Brain pericyte (primary cell): ENCODE measurements at regions not wholly inside any gene's neighbourhood (a gene's known extent, or its start where the extent isn't known, plus 50 kb on each side); places are given as distances from the start of the nearest gene placed in this dataset.
"Not testable (repeated sequence)": the region's sequence is repeated elsewhere in the genome, so short reads cannot be mapped to it uniquely, and the experiment has no call there.

Experiments
- DNase-seq: peaks from one replicate; pipeline ENCODE4 v3.0.0-alpha.2; 2012; ENCODE audit warnings: low read depth, low spot score

DNA sequence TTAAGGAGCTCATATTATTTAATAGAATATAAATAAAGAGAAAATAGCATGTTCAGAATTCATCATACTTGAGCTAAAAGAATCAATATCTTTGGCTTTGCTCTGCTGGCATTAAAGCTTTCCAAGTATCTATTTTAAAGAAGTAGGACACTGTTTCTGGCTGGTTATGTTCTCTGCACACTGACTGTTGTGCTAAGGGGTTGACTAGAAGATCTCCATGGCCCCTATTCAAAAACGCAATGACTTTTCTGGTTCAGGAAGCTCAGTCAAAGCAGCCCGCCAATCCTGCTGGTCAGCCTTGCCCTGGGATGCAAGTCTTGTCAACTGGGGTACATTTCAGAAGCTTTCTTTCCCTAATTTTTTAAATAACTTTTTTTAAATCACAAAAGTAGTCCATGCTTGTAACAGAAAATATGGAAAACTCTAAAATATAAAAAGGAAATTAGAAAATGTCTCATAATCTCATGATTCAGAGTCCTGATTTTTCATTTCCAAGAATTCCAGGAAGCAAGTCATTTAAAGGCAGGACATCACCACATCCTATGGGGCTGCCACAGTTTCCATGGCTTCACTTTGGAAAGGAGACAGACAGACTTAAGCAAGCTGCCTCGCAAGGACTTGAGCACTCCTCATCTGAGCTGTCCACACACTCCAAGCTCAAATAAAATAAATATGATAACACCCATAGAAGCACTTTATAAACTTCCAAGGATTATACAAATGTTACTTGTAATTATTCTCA is 195.1 kb downstream of the TXNL1 start:
- DNase-seq = no peak

DNA sequence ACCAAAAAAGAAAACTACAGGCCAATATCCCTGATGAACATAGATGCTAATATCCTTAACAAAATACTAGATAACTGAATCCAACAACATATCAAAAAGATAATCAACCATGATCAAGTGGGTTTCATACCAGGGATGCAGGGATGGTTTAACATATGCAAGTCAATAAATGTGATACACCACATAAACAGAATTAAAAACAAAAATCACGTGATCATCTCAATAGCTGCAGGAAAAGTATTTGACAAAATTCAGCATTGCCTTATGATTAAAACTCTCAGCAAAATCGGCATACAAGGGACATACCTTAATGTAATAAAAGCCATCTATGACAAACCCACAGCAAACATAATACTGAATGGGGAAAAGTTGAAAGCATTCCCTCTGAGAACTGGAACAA is 199.9 kb downstream of the TXNL1 start:
- DNase-seq = not testable (repeated sequence)

DNA sequence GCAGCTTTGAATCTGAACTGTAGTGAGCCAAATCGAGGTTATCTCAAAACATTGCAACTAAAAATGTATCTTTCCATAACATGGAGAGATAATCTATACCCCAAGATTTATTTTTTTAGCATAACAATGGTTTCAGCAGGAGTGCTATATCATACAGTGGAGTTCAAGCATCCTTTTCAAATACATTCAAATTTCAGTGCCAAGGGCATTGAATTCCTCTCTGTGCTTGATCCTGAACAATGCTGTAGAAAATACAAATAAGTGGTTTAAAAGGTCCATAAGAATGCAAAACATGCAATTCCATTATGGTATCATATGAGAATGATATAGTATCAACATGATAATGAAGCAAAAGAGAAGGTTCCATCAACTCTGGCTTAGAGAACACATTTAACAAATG is 201.7 kb downstream of the TXNL1 start:
- DNase-seq = no peak

DNA sequence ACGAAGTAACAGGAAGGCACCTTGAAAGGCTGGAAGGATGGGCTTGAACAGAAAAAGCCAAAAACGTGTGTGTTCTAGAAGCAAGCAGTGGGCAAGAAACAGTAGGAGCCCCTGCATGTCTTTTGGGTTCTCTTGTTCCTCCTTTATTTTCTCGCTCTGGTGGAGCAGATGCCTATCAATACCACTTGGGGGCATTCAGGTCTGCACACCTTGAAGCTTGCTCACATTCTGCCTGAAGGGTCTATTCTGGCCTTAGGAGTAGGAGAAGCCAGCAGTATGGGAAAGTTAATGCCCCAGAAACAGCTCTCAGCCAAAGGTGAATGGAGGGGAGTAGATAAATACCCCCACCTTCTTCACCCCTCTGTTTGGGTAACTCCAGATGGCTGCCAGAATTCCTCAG is 204.5 kb downstream of the TXNL1 start:
- no peak for DNase-seq

DNA sequence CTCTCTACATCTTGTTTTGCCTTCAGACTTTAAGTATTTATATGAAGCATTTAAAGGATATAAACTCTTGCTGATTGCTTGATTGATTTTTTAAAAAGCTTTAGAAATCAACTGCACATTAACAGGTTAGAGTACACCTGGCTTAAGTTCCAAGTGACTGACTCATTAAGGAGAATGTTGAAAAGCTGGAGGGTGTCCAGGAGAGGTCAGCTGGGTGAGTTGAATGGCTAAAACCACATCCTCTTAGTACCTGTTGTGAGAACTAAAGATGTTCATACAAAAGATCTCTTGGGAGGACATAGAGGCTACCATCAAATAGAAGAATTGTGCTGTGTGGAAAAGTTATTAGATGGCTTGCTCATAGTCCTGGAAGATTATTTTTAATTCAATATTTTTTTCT is 206.8 kb downstream of the TXNL1 start:
- DNase-seq = no peak

DNA sequence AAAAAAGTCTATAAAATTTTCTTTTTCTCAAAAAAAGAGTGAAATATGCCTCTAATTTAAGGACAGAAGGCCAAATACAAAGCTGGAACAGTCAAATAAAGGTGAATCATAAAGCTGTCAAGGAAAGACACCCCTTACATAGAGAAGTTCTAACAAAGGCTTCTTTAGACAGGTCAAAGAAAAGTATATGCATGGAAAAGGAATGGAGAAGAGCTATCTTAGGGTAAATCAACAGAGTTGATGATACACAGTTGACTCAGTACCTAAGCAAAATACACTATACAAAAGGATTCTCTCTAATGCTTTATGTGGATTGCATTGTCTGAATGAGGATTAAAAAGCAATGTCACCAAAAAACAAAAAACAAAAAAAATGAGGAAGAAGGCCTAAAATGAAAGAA is 214.8 kb downstream of the TXNL1 start:
- DNase-seq = no peak

DNA sequence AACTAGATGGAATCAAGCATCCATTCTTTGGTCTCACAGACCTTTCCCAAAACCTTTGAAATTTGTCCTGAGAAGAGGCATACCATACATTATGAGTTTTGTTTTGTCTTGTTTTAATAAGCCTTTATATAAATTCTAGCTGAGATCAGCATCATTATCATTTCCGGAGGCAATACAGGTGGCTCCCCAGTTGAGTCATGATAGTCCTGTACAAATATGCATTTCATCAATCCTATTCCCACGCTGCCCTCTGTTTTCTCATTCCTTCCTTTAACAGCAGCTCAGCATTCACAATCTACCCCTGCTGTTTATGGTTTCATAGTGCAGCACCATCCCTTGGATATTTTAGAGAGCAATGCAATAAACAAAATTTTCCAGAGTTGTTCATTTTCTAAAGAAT is 216.7 kb downstream of the TXNL1 start:
- no peak for DNase-seq

DNA sequence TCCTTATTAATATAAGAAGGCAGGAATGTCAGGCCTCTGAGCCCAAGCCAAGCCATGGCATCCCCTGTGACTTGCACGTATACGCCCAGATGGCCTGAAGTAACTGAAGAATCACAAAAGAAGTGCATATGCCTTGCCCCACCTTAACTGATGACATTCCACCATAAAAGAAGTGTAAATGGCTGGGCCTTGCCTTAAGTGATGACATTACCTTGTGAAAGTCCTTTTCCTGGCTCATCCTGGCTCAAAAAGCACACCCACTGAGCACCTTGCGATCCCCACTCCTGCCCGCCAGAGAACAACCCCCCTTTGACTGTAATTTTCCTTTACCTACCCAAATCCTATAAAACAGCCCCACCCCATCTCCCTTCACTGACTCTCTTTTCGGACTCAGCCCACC is 217.5 kb downstream of the TXNL1 start:
- not testable (repeated sequence) for DNase-seq

DNA sequence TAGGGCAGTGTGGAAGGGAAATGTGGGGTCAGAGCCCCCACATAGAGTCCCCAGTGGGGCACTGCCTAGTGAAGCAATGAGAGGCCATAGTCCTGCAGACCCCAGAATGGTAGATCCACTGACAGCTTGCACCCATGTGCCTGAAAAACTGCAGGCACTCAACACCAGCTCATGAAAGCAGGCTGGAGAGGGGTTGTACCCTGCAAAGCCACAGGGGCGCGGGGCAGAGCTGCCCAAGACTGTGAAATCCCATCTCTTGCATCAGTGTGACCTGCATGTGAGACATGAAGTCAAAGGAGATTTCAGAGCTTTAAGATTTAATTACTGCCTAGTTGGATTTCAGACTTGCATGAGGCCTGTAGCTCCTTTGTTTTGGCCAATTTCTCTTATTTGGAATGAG is 224.0 kb downstream of the TXNL1 start:
- no peak for DNase-seq

DNA sequence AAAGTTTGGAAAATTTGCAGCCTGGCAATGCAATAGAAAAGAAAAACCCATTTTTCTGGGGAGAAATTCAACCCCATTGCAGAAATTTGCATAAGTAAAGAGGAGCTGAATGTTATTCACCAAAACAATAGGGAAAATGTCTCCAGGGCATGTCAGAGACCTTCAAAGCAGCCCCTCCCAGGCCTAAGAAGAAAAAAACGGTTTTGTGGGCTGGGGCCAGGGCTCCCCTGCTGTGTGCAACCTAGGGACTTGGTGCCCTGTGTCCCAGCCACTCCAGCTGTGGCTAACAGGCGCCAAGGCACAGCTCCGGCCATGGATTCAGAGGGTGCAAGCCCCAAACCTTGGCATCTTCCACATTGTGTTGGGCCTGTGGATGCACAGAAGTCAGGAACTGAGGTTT is 224.5 kb downstream of the TXNL1 start:
- DNase-seq = no peak

DNA sequence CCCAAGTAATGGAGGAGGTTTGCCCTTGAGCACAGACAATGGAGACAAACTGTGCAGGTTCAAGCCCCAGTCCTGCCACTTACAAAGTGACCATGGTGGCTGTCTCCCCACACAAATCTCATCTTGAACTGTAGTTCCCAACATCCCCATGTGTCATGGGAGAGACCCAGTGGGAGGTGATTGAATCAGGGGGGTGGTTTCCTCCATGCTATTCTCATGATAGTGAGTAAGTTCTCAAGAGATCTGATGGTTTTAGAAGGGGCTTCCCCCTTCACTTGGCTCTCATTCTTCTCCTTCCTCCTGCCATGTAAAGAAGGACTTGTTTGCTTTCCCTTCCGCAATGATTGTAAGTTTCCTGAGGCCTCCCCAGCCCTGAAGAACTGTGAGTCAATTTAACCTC is 225.4 kb downstream of the TXNL1 start:
- no peak for DNase-seq

DNA sequence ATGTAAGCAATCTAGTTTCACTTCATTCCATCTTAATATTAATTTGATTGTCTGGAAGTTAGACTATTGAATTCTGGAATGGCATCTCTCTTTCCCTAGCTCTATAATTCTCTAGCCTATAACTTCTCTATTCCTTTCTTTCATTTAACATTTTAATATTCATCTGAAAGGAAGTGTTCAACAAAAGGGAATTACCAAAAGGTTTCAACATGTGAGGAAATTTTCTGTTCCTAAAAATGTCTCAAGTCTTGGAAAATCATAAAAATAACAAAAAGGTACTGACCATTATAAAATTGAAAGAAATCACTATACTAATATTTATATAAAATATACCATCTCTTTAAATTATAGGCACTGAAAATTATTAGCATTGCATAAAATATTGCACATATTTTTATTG is 228.7 kb downstream of the TXNL1 start:
- DNase-seq = no peak

DNA sequence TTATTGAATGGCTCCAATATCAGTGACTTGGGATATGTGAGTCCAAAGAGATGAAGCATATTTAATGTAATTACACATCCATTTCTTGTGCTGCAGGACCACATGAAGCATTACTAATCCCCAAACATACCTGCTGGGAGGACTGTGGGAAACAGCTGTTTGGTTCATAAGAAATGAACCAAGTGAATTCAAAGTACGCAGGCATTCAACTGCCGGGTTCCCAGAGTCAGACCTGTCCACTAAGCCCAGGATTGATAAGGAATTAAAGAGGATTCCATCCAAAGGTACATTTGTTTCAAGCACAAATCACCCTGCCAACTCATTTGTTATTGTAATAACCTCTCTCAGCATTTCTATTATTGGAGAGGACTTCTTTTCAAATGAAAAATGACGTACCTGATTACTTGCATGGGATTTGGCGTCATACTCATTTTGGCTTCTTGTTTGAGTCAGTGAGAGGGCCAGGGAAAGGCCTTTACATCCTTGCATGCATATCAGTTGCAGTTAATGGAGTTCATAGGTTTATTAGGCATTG is 230.7 kb downstream of the TXNL1 start:
- DNase-seq = no peak

DNA sequence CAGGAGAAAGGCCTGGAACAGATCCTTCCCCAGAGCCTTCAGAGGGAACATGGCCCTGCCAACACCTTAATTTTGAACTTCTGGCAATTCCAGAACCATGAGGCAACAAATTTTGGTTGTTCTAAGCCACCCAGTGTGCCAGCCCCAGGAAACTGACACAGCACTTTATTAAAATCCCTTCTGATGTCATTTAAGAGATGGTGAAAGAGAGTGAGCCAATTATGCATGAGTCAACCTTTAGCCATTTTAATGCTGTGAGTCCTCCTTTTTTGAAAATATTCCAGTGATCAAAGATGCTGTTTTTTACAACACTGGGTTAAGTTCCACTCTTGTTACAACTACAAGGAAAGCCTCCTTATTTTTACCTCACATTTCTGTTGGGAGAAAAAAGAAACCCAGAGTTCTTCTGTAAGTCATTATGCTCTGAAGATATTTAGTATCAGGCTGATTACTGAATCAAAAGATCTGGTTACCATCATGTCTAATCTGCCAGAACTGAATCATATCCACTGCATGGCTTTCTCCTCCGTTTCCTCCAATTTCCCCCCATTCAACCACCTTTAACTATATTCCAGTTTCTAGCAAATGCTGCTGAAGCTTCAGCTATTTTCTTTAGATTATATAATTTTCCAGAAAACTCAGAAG is 235.4 kb downstream of the TXNL1 start:
- DNase-seq = no peak

DNA sequence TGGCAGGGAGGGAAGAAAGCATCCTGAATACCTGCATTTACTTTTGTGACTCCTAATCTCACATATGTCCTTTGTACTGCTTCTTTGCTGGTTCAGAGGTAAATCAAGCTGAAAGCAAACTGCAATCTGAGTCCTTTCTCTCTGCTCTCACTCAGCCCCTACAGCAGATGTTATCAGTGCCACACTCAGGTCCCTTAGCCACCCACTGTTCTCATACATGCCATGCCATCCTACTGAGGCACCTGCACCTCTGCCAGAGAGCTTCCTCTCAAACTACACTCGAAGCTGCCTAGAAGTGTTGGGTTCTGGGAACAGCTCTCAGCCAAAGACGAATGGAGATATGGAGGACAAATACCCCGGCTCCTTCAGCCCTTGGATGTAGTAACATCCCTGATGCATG is 244.5 kb downstream of the TXNL1 start:
- DNase-seq = no peak

DNA sequence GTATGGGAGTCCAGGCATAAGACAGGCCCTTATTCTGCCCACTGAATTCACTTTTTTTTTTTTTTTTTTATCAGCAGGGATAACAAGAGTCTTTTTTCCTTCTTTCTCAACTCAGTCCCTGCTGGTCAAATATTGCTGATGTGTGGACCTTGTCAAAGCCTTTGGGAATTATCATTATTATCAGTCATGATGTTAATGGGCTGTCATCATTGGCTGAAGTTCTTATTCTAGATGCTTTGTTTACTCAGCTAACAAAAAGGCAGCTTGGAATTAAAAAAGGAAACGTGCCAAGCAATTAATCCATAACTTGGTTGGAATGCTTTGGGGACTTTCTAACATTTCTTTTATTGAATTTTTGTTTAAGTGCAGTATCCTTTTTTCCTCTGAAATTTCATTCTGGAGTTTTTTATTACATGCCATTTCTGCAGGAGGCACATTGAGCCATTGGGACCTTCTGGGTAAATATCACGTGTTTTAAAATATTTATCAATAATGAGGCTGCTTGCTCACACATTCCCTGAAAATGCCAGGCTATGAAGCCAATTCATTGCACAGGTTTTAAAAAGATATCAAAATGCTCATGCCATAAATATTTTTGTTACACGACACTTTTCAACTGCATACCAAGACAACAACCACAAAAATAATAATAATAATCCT is 246.3 kb downstream of the TXNL1 start:
- no peak for DNase-seq

DNA sequence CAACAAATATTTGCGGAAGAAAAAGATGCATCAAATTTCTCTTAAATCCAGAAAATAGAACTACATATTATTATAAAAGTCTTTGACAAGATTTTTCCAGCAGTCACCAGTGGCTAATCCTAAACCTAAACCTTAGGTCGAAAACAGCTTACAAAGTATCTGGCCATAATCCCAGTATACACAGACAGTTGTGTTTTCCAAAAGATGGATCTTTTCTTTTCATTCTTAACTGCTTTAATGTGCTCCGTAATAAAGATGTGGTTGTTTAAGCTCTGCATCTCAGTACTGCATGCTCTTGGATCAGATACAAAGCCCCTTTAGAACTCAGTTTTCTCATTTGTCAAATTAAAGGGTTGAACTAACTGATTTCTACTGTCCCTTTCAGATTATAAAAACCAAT is 247.8 kb downstream of the TXNL1 start:
- DNase-seq = no peak

DNA sequence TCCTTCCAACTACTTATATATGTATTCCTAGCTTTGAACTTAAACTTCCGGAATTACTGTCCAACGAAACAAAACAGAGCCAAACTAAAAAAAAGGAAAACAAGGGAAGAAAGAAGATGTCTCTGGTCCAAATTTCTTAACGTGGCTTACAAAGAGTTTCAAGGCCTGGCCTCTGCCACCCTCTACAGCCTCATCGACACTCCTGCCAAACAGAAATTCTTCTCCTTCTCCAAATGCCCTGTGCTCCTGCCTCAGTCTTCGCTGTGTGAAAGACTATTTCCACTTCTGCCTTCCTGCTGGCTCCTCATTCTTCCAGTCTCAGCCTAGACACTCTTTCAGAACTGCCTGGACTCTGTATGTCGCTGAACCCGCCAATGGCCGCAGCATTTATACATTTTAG is 249.2 kb downstream of the TXNL1 start:
- no peak for DNase-seq

DNA sequence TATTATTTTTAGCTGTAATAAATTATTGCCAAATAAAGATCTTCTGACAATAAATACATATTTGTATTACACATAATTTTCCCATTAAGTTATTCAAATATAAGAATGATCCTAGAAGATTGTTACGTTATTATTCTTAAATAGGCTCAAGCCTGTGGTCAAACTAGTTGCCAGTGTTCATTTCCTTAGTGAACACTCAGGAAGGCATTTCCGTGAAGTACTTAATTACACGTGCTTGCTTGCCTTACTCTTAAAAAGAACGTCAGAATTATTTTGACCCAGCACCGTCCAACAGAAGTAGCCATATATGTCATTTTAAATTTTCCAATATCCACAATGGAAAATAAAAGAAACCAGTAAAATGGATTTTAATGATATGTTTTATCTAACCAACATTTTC is 249.8 kb downstream of the TXNL1 start:
- DNase-seq = no peak

DNA sequence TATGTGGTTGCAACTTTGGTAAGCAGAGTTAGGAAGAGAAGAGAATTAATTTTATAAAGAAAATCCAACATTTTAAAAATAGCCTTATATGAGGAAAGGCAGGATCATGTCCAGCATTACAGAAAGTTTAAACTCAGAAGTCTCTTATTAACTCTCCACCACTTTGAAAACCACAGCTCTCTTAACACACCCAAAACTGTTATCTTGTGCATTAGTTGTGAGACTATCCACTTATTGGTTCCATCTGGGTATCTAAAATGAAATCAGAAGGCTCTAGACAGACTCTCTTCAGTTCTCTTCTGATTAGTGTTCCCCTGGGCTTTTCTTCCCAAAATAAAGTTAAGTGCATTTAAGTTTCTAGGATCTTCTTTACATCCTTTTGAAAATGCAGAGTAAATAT is 251.5 kb downstream of the TXNL1 start:
- no peak for DNase-seq

DNA sequence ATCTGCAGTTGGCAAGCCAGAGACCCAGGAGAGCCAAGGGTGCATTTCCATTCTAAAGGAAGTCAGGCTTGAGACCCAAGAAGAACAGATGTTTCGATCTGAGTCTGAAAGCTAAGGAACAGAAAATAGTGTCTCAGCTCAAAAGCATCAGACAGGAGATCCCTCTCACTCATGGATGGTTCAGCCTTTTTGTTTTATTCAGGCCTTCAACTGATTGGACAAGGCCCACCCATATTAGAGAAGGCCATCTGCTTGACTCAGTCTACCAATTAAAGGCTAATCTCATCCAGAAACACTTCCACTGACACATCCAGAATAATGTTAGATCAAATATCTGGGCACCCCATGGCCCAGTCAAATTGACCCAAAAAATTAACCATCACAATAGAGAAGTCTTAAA is 255.0 kb downstream of the TXNL1 start:
- no peak for DNase-seq

DNA sequence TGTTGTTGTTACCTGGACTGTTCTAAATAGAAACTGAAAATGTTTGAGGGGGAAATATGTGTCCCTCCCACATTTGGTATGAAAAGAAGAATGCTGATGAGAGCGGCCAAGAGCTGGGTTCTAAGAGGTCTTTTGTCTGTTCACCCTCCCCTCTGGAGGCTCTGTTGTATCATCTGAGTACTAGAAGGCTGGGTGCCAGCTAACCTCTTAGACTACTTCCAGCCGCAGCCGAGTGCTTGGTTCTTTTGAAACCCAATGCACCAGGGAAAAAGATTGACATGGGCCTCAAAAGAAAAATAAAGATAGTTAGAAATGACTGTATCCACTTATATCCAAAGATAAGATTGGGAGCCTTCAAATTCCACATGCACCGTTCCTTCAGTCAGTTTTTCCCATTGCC is 255.9 kb downstream of the TXNL1 start:
- DNase-seq = no peak

DNA sequence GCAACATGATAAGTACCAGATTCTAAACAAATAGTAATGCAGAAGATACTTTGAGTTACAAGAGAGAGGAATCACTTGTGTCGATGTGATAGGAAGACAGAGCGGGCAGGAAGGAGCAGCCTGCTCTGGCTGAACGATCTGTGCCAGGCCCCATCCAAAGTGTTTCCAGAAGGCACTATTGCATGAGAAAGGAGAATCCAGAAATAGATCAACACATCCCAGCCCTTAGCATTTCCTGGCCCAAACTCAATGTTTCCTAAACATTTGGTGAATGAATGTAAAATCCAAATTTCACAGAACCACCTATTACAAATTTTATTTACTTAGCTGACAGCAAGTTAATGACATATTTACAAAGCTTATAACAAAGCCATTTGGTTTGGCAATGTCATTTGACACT is 257.2 kb downstream of the TXNL1 start:
- no peak for DNase-seq
